ENCODE measurements at regions not wholly inside any gene's neighbourhood (a gene's known extent, or its start where the extent isn't known, plus 50 kb on each side); places are given as distances from the start of the nearest gene placed in this dataset.

DNA sequence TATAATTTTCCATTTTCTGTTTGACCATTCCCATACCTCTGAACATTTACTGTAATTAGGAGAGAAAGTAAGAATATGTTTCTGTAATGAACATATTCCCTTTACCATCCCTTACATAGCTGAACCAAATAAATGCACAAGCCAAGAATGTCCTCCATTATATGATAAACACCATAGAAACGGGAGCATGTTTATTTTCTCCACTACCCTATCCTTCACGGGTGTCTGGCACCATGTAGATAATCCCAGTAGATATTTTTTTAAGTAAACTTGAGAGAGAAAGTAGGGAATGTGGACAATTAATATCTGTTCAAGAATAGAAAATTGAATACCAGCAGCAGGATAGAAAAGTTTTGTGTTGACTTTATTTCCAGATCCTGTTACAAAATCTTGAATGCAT, 928.4 kb downstream of the EFNB2 start:
- H3K27me3 ChIP-seq (ENCODE audit: insufficient read depth, low read length, poor library complexity) = no peaks in the 10 kb centered on the region
- ATAC-seq (ENCODE audit: insufficient read depth, low read depth) (no peak), DNase-seq (no peak)
- H4K20me1 ChIP-seq (ENCODE audit: insufficient read depth, low read length) = no peaks in the 10 kb centered on the region
- TF ChIP-seq EZH2 (IDR thresholded peaks at IDR 0.05; ENCODE audit: borderline replicate concordance, low read depth, low read length, severe bottlenecking) (no peak), CTCF (IDR thresholded peaks at IDR 0.05; ENCODE audit: borderline replicate concordance, extremely low read depth, low read length, poor library complexity, severe bottlenecking) (no peak)
- no peaks in the 10 kb centered on the region for H3K4me1 ChIP-seq (ENCODE audit: insufficient read depth, low read length)
- H3K4me2 ChIP-seq (ENCODE audit: insufficient read depth, low read length) = no peak overlapping the region
- no peaks in the 10 kb centered on the region for H3K36me3 ChIP-seq (ENCODE audit: insufficient read depth, low read length)
- H2AFZ ChIP-seq (ENCODE audit: low read depth, low read length) = no peak overlapping the region
- no peak overlapping the region for H3K27ac ChIP-seq (ENCODE audit: low read length)
- H3K9ac ChIP-seq (ENCODE audit: low read depth, low read length) = no peak overlapping the region
- H3K4me3 ChIP-seq (ENCODE audit: low read depth in 1 of 2, low read length in 2 of 2) = no peak overlapping the region
- H3K79me2 ChIP-seq (ENCODE audit: insufficient read depth, low read length) = no peaks in the 10 kb centered on the region
- H3K9me3 ChIP-seq (ENCODE audit: insufficient read depth, low read length, severe bottlenecking) = no peaks in the 10 kb centered on the region

- Histone ChIP-seq H3K27ac (ENCODE audit: low read length) (no peak overlapping the region), H3K9ac (ENCODE audit: low read depth, low read length) (no peak overlapping the region), H3K36me3 (ENCODE audit: insufficient read depth, low read length) (no peaks in the 10 kb centered on the region), H3K4me3 (ENCODE audit: low read depth in 1 of 2, low read length in 2 of 2) (no peak overlapping the region), H4K20me1 (ENCODE audit: insufficient read depth, low read length) (no peaks in the 10 kb centered on the region), H3K79me2 (ENCODE audit: insufficient read depth, low read length) (no peaks in the 10 kb centered on the region), H3K4me1 (ENCODE audit: insufficient read depth, low read length) (no peaks in the 10 kb centered on the region), H2AFZ (ENCODE audit: low read depth, low read length) (no peak overlapping the region), H3K4me2 (ENCODE audit: insufficient read depth, low read length) (no peak overlapping the region), H3K9me3 (ENCODE audit: insufficient read depth, low read length, severe bottlenecking) (no peaks in the 10 kb centered on the region), H3K27me3 (ENCODE audit: insufficient read depth, low read length, poor library complexity) (no peaks in the 10 kb centered on the region)
- ATAC-seq (ENCODE audit: insufficient read depth, low read depth) (no peak), DNase-seq (no peak)
- TF ChIP-seq CTCF (IDR thresholded peaks at IDR 0.05; ENCODE audit: borderline replicate concordance, extremely low read depth, low read length, poor library complexity, severe bottlenecking) (no peak), EZH2 (IDR thresholded peaks at IDR 0.05; ENCODE audit: borderline replicate concordance, low read depth, low read length, severe bottlenecking) (no peak)
Measured at GRCh38 chr13:105602956-105603670, 932.3 kb downstream of the EFNB2 start.

DNA sequence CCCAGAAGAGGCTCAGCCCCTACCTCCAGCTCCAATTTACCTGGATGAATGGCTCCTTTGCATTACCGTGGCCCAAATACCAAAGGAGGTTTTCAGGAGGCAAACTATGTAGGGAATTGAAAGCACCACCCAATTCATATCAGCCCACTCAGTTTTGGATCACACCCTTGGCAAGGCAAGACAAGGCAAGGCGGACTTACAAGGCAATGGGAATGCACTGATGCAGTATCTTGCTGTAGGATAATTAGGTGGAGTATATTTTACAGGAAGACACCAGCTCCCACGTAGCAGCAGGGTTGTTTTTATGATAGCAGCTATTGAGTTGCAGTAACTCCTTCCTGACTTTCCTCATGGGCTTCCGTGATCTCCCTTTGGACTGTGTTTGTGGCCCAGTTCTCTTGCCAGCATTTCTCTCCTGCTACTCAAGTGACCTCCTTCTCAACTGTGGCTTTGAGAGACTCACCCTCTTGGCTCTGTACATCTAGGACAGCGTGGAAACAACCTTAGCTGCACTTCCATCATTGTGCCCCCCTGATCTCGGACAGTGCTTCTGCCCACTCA, 935.9 kb downstream of the EFNB2 start:
- H3K36me3 ChIP-seq (ENCODE audit: insufficient read depth, low read length) = no peaks in the 10 kb centered on the region
- H4K20me1 ChIP-seq (ENCODE audit: insufficient read depth, low read length) = no peaks in the 10 kb centered on the region
- no peaks in the 10 kb centered on the region for H3K9me3 ChIP-seq (ENCODE audit: insufficient read depth, low read length, severe bottlenecking)
- no peak overlapping the region for H3K4me2 ChIP-seq (ENCODE audit: insufficient read depth, low read length)
- H3K4me3 ChIP-seq (ENCODE audit: low read depth in 1 of 2, low read length in 2 of 2) = no peak overlapping the region
- no peak overlapping the region for H2AFZ ChIP-seq (ENCODE audit: low read depth, low read length)
- H3K4me1 ChIP-seq (ENCODE audit: insufficient read depth, low read length) = no peaks in the 10 kb centered on the region
- H3K79me2 ChIP-seq (ENCODE audit: insufficient read depth, low read length) = no peaks in the 10 kb centered on the region
- no peak for ATAC-seq (ENCODE audit: insufficient read depth, low read depth)
- H3K9ac ChIP-seq (ENCODE audit: low read depth, low read length) = no peak overlapping the region
- no peak for DNase-seq
- no peak overlapping the region for H3K27ac ChIP-seq (ENCODE audit: low read length)
- TF ChIP-seq CTCF (IDR thresholded peaks at IDR 0.05; ENCODE audit: borderline replicate concordance, extremely low read depth, low read length, poor library complexity, severe bottlenecking) (no peak), EZH2 (IDR thresholded peaks at IDR 0.05; ENCODE audit: borderline replicate concordance, low read depth, low read length, severe bottlenecking) (no peak)
- no peaks in the 10 kb centered on the region for H3K27me3 ChIP-seq (ENCODE audit: insufficient read depth, low read length, poor library complexity)
